ENCODE measurements at regions not wholly inside any gene's neighbourhood (a gene's known extent, or its start where the extent isn't known, plus 50 kb on each side); places are given as distances from the start of the nearest gene placed in this dataset.

DNA sequence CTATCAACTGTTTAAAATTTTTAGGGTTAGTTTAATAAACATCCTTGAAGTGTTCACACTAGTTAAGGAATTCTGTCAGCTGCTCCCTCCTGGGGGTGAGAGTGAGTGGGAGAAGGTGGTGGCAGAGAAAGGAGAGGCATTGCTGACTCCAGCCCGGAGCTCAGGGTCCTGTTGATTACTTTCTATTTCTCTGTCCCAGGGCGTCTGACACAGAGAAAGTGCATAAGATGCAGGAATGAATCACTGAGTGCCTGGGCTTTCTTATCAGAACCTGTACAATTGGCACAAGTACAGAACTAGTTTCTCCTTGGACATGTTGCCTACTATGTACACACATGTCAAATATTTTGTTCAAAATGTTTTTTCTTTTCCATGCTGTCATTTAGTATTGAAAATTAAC is 410.8 kb upstream of the COBL start:
- no peaks in the 10 kb centered on the region for H3K27me3 ChIP-seq (ENCODE audit: low read length)
- H3K9me3 ChIP-seq (ENCODE audit: insufficient read depth, low read length): peaks cover 5% of the 10 kb centered on the region; the same call in 1 of the 2 replicates
- no peaks in the 10 kb centered on the region for H3K9me2 ChIP-seq (replicated peaks; ENCODE audit: insufficient read depth, low read length)
- H3K36me3 ChIP-seq (ENCODE audit: low read length): no peaks in the 10 kb centered on the region
- H3K4me3 ChIP-seq (ENCODE audit: insufficient read depth, low read length, poor library complexity, severe bottlenecking): no peak overlapping the region
- H3F3A ChIP-seq (ENCODE audit: insufficient read depth): no peaks in the 10 kb centered on the region
- H2AFZ ChIP-seq (ENCODE audit: low read depth, low read length, severe bottlenecking): no peak overlapping the region
- H3K4me2 ChIP-seq (ENCODE audit: low read depth, low read length, poor library complexity, severe bottlenecking): no peak overlapping the region
- H3K9ac ChIP-seq (ENCODE audit: low read length): no peak overlapping the region
- H3K79me2 ChIP-seq (ENCODE audit: insufficient read depth, low read length): no peaks in the 10 kb centered on the region
- TF ChIP-seq, protein P1, sequence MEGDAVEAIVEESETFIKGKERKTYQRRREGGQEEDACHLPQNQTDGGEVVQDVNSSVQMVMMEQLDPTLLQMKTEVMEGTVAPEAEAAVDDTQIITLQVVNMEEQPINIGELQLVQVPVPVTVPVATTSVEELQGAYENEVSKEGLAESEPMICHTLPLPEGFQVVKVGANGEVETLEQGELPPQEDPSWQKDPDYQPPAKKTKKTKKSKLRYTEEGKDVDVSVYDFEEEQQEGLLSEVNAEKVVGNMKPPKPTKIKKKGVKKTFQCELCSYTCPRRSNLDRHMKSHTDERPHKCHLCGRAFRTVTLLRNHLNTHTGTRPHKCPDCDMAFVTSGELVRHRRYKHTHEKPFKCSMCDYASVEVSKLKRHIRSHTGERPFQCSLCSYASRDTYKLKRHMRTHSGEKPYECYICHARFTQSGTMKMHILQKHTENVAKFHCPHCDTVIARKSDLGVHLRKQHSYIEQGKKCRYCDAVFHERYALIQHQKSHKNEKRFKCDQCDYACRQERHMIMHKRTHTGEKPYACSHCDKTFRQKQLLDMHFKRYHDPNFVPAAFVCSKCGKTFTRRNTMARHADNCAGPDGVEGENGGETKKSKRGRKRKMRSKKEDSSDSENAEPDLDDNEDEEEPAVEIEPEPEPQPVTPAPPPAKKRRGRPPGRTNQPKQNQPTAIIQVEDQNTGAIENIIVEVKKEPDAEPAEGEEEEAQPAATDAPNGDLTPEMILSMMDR (IDR thresholded peaks at IDR 0.05; ENCODE audit: insufficient read depth, low read length, poor library complexity, severe bottlenecking): no peak
- no peak for TF ChIP-seq EZH2phosphoT487 (conservative IDR thresholded peaks at IDR 0.05; ENCODE audit: low read length)
- no peak overlapping the region for H3K27ac ChIP-seq (ENCODE audit: low read depth, low read length)
- no peaks in the 10 kb centered on the region for H4K20me1 ChIP-seq (ENCODE audit: low read depth, low read length)

DNA sequence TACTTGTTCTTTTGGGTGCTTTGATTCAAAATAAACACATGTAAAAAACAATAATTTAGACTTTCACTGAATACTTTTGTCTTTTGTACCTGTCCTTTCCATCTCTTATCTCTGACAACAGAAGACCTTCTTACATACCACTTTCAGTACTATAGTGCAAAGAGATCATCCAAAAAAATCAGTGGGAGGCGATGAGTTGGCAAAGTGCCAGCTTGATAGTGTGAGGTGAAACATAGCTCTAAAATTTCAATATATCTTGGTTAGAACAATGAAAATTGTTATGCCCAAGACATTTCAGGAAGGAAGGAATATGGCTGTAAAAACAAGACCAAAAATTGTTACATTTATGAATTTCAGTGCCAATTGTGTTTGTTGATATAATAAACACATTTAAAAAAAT is 390.2 kb upstream of the COBL start:
- TF ChIP-seq, protein P1 (IDR thresholded peaks at IDR 0.05; ENCODE audit: insufficient read depth, low read length, poor library complexity, severe bottlenecking): no peak
- TF ChIP-seq EZH2phosphoT487 (conservative IDR thresholded peaks at IDR 0.05; ENCODE audit: low read length): no peak
- Histone ChIP-seq H3K9me2 (replicated peaks; ENCODE audit: insufficient read depth, low read length) (no peaks in the 10 kb centered on the region), H4K20me1 (ENCODE audit: low read depth, low read length) (no peaks in the 10 kb centered on the region), H3K9ac (ENCODE audit: low read length) (no peak overlapping the region), H3K27me3 (ENCODE audit: low read length) (no peaks in the 10 kb centered on the region), H3K36me3 (ENCODE audit: low read length) (no peaks in the 10 kb centered on the region), H3K27ac (ENCODE audit: low read depth, low read length) (no peak overlapping the region), H3F3A (ENCODE audit: insufficient read depth) (no peaks in the 10 kb centered on the region), H3K4me2 (ENCODE audit: low read depth, low read length, poor library complexity, severe bottlenecking) (no peak overlapping the region), H3K4me3 (ENCODE audit: insufficient read depth, low read length, poor library complexity, severe bottlenecking) (no peak overlapping the region), H2AFZ (ENCODE audit: low read depth, low read length, severe bottlenecking) (no peak overlapping the region), H3K9me3 (ENCODE audit: insufficient read depth, low read length) (no peaks in the 10 kb centered on the region), H3K79me2 (ENCODE audit: insufficient read depth, low read length) (no peaks in the 10 kb centered on the region)

DNA sequence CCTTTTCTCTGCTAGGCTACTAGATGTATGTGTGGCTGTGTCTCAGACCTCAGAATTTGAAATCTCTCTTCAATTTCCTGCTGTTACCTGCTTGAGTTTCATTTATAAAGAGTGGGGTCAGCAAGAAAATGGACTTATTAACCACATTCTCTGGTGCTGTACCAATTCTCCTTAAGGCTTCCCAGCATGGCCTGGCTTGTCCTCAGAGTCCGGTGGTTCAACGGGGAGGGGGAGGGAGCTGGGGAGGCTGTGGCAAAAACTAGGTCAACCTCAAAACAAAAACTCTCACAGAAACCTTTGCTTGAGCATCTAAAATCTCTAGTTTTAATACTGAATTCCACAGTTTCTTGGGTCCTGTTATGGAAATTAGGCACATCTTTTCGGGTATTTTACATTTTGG is 389.1 kb upstream of the COBL start:
- Histone ChIP-seq H3K4me2 (ENCODE audit: low read depth, low read length, poor library complexity, severe bottlenecking) (no peak overlapping the region), H3K27me3 (ENCODE audit: low read length) (no peaks in the 10 kb centered on the region), H3K9me3 (ENCODE audit: insufficient read depth, low read length) (no peaks in the 10 kb centered on the region), H3F3A (ENCODE audit: insufficient read depth) (no peaks in the 10 kb centered on the region), H3K36me3 (ENCODE audit: low read length) (no peaks in the 10 kb centered on the region), H3K4me3 (ENCODE audit: insufficient read depth, low read length, poor library complexity, severe bottlenecking) (no peak overlapping the region), H3K9ac (ENCODE audit: low read length) (no peak overlapping the region), H4K20me1 (ENCODE audit: low read depth, low read length) (no peaks in the 10 kb centered on the region), H3K9me2 (replicated peaks; ENCODE audit: insufficient read depth, low read length) (no peaks in the 10 kb centered on the region), H3K27ac (ENCODE audit: low read depth, low read length) (no peak overlapping the region), H2AFZ (ENCODE audit: low read depth, low read length, severe bottlenecking) (no peak overlapping the region), H3K79me2 (ENCODE audit: insufficient read depth, low read length) (no peaks in the 10 kb centered on the region)
- TF ChIP-seq, protein P1 (IDR thresholded peaks at IDR 0.05; ENCODE audit: insufficient read depth, low read length, poor library complexity, severe bottlenecking): no peak
- no peak for TF ChIP-seq EZH2phosphoT487 (conservative IDR thresholded peaks at IDR 0.05; ENCODE audit: low read length)
